ENCODE measurements at regions not wholly inside any gene's neighbourhood (a gene's known extent, or its start where the extent isn't known, plus 50 kb on each side); places are given as distances from the start of the nearest gene placed in this dataset.

DNA sequence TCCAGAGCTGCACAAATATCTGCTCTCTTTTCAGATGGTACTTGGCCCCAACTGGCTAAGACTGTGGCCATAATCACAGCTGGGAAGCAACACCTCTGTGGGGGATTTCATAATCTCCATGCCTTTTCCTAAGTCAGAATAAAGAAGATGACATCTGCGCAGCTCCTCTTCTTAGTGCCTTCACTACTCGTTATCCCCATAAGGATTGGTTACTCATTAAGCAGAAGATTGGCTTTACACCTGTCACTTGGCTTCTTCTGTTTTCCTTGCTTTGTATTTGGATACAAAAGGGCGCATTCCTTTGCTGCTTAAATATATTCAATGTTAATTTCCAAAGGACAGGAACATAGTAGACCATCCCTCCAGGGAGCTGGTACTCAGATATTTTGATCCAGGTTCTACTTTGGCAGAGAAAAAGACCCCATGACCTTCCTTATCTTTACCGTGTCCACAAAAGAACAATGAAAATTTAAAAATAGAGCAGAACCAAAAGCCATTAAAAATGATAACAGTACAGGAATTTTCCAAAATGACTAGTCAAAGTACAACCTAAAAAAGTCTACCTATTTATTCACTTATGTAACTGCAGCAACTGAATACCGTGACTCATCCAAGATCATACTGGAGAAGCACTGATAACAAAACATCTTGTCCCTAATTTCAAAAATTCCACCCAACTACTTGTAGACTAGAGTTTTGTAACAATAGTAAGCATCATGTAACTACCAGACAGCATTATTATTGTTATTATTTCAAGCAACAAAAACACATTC lies 352.3 kb upstream of the TMPO start:
- no peak overlapping the region for H3K27ac ChIP-seq
- no peak for DNase-seq (ENCODE audit: low spot score)
- no peaks in the 10 kb centered on the region for H3K27me3 ChIP-seq (replicated peaks; ENCODE audit: insufficient read depth)
- intact Hi-C loops (cut with DNase I): no loop called here
- no peaks in the 10 kb centered on the region for H3K4me1 ChIP-seq (replicated peaks)
- no peaks in the 10 kb centered on the region for H3K36me3 ChIP-seq
- WGBS: 58% methylated on average over 5 of the region's 5 CpGs
- H3K4me3 ChIP-seq: no peak overlapping the region
- no peaks in the 10 kb centered on the region for H3K9me3 ChIP-seq
- TF ChIP-seq POLR2A (IDR thresholded peaks at IDR 0.05) (no peak), POLR2AphosphoS5 (IDR thresholded peaks at IDR 0.05) (no peak)
- TF ChIP-seq, protein P1, sequence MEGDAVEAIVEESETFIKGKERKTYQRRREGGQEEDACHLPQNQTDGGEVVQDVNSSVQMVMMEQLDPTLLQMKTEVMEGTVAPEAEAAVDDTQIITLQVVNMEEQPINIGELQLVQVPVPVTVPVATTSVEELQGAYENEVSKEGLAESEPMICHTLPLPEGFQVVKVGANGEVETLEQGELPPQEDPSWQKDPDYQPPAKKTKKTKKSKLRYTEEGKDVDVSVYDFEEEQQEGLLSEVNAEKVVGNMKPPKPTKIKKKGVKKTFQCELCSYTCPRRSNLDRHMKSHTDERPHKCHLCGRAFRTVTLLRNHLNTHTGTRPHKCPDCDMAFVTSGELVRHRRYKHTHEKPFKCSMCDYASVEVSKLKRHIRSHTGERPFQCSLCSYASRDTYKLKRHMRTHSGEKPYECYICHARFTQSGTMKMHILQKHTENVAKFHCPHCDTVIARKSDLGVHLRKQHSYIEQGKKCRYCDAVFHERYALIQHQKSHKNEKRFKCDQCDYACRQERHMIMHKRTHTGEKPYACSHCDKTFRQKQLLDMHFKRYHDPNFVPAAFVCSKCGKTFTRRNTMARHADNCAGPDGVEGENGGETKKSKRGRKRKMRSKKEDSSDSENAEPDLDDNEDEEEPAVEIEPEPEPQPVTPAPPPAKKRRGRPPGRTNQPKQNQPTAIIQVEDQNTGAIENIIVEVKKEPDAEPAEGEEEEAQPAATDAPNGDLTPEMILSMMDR (IDR thresholded peaks at IDR 0.05): no peak

DNA sequence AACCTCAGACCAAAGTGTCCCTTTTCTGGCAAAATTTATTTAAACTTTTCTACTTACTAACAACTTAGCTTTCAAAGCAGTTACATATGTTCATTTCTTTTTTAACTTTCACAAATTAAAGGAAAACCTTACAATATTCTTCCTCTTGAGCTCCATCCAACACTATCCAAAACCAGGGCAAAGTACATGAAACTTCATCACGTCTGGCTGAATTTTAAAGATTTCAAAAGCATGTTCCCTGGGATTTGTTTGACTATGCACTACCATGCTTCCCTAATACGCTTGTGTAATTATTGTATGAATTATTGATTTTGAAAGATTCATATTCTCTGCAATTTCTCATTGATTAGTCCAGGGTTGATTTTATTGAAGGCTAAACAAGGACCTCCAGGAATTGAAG lies 343.1 kb upstream of the TMPO start:
- no peak for TF ChIP-seq POLR2AphosphoS5 (IDR thresholded peaks at IDR 0.05)
- TF ChIP-seq POLR2A (IDR thresholded peaks at IDR 0.05): no peak
- TF ChIP-seq, protein P1 (IDR thresholded peaks at IDR 0.05): no peak
- Histone ChIP-seq H3K4me1 (replicated peaks) (no peaks in the 10 kb centered on the region), H3K27ac (no peak overlapping the region), H3K4me3 (no peak overlapping the region), H3K27me3 (replicated peaks; ENCODE audit: insufficient read depth) (no peaks in the 10 kb centered on the region), H3K36me3 (no peaks in the 10 kb centered on the region), H3K9me3 (no peaks in the 10 kb centered on the region)
- 85% methylated on average over 2 of the region's 2 CpGs for WGBS
- no peak for DNase-seq (ENCODE audit: low spot score)
- intact Hi-C loops (cut with DNase I): no loop called here

DNA sequence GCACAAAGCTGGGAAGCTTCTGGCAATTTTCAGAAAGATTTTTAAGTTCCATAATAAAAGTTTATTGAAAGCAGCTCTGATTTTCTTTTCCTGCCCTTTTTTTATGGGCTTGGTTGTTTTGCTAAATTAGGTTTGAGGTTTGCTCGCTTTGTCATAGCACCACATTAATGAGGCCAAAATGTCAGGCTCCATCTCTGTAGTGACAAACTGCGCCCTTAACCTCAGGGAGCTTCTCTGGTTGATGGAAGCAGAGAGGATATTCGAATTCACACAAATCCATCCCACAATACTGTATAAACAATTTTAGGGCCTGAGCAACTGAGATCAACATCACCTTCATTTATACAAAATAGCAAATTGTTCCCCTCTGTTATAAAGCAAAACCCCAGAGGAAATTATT lies 342.6 kb upstream of the TMPO start:
- Histone ChIP-seq H3K4me1 (replicated peaks) (no peaks in the 10 kb centered on the region), H3K27ac (no peak overlapping the region), H3K36me3 (no peaks in the 10 kb centered on the region), H3K4me3 (no peak overlapping the region), H3K27me3 (replicated peaks; ENCODE audit: insufficient read depth) (no peaks in the 10 kb centered on the region), H3K9me3 (no peaks in the 10 kb centered on the region)
- 71% methylated on average over 3 of the region's 3 CpGs for WGBS
- no peak for DNase-seq (ENCODE audit: low spot score)
- TF ChIP-seq, protein P1 (IDR thresholded peaks at IDR 0.05): no peak
- no peak for TF ChIP-seq POLR2AphosphoS5 (IDR thresholded peaks at IDR 0.05)
- no peak for TF ChIP-seq POLR2A (IDR thresholded peaks at IDR 0.05)
- intact Hi-C loops (cut with DNase I): no loop called here

DNA sequence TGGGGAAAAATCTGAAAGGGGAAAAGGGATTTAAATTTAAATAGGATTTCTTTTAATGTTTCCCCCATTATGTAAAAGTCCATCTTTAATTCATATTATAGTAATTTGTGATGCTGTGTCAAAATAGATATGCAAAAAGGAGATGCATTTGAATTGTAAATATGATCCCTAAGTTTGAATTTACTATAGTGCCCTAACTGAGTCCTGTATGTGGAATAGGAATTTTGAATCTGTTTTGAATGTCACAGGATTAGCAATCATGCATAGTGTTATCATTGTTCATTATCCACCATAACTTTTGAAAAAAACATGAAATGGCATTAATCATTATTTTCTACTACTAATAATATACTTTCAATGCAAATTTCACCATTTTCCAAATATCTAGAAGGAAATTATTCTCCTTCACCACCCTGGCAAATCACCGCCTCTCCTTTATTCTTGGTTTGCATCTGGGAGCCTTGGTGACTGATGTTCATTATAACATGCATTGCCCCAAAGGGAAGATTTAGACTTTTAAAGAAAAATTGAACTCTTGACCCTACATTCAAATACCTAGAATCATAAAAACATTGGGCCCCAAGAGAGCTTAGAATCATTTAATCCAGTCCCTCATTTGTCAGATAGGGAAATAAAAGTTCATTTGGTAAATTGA lies 341.5 kb upstream of the TMPO start:
- no peaks in the 10 kb centered on the region for H3K27me3 ChIP-seq (replicated peaks; ENCODE audit: insufficient read depth)
- intact Hi-C loops (cut with DNase I): no loop called here

More for the DNA sequence above, 341.5 kb upstream of the TMPO start:
- no peaks in the 10 kb centered on the region for H3K4me1 ChIP-seq (replicated peaks)
- WGBS: 100% methylated on average over 1 of the region's 1 CpG
- H3K36me3 ChIP-seq: no peaks in the 10 kb centered on the region
- H3K4me3 ChIP-seq: no peak overlapping the region
- DNase-seq (ENCODE audit: low spot score): no peak
- H3K27ac ChIP-seq: no peak overlapping the region
- TF ChIP-seq POLR2A (IDR thresholded peaks at IDR 0.05) (no peak), POLR2AphosphoS5 (IDR thresholded peaks at IDR 0.05) (no peak)
- TF ChIP-seq, protein P1 (IDR thresholded peaks at IDR 0.05): no peak
- no peaks in the 10 kb centered on the region for H3K9me3 ChIP-seq
